ENCODE measurements at regions not wholly inside any gene's neighbourhood (a gene's known extent, or its start where the extent isn't known, plus 50 kb on each side); places are given as distances from the start of the nearest gene placed in this dataset.

DNA sequence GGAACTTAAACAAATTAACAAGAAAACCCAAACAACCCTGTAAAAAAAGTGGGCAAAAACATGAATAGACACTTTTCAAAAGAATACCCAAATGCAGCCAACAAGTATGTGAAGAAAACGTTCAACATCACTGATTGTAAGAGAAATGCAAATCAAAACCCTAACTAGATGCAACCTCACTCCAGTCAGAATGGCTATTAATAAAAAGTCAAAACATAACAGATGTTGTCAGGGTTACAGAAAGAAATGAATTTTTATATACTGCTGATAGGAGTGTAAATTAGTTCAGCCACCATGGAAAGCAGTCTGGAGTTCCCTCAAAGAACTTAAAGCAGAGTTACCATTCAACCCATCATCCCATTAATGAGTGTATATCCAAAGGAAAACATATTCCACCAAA is 479.0 kb downstream of the MTRR start:
- TF ChIP-seq, protein P1, sequence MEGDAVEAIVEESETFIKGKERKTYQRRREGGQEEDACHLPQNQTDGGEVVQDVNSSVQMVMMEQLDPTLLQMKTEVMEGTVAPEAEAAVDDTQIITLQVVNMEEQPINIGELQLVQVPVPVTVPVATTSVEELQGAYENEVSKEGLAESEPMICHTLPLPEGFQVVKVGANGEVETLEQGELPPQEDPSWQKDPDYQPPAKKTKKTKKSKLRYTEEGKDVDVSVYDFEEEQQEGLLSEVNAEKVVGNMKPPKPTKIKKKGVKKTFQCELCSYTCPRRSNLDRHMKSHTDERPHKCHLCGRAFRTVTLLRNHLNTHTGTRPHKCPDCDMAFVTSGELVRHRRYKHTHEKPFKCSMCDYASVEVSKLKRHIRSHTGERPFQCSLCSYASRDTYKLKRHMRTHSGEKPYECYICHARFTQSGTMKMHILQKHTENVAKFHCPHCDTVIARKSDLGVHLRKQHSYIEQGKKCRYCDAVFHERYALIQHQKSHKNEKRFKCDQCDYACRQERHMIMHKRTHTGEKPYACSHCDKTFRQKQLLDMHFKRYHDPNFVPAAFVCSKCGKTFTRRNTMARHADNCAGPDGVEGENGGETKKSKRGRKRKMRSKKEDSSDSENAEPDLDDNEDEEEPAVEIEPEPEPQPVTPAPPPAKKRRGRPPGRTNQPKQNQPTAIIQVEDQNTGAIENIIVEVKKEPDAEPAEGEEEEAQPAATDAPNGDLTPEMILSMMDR (conservative IDR thresholded peaks at IDR 0.05): no peak
- no peak for TF ChIP-seq ZFX (IDR thresholded peaks at IDR 0.05)
- no peak overlapping the region for H3K27ac ChIP-seq

DNA sequence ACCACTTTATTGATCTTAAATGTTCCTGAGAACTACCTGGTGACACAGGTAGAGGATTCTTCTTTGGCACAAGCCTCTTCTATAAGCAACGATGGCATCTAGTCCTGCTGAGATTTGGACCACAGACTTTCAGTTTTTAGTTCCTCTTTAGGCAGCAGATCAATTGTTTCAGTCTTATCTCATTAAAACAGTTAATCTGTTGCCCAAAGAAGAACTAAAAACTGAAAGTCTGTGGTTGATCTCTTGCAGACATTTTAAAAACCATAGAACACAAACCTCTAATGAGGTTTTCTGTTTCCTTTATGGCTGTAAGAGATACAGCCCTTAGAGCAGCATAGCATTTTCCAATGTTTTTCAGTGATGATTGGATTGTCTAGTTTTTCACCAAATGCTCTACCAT is 480.9 kb downstream of the MTRR start:
- no peak overlapping the region for H3K27ac ChIP-seq
- TF ChIP-seq, protein P1 (conservative IDR thresholded peaks at IDR 0.05): no peak
- TF ChIP-seq ZFX (IDR thresholded peaks at IDR 0.05): no peak

DNA sequence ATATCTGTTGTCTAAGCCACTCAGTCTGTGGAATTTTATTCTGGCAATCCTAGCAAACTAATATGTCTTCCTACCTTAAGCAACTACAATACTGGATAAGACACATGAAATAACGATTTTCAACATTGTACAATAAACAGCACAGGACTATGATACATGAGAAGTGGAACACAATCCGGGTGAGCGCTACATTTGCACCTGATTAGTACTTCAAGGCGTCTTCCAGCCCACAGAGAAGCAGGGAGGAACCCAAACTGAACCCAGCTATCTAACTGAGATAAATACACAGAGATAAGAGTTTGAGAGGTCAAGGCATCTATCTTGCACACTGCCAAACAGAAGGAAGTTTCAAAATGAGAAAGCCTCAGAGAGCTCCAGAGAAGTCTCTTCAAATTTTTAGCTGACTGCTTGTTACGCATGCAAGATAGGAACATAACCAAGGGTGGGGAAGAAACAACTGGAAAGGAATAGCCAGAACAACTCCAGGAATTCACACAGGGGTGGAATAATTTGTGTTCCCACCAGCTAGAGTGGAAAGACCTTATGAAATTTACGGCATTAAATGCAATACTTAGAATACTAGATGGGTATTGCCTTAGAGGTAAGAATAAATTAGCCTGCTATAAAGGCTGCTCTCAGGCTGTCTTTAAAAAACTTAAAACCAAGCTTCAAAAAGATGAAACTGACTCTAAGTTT is 481.8 kb downstream of the MTRR start:
- no peak overlapping the region for H3K27ac ChIP-seq
- TF ChIP-seq, protein P1 (conservative IDR thresholded peaks at IDR 0.05): no peak
- TF ChIP-seq ZFX (IDR thresholded peaks at IDR 0.05): no peak

DNA sequence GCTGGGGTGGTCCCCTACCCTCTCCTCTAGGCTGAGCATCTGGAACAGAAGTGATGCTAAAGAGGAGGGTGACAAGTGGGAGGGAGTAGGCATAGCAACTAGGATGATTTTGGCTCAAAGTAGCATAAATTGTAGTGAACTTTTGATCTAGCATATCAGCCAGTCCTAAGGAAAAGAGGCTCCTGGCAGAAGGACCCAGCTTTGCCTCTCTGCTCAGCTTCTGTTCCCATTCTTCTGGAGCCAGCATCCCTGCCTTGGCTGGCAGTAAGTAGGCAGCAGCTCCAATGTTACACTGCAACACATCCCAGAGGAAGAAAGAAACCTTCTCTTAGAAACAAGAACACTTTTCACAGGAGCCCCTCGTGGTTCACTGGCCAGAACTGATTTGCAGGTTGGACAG is 487.0 kb downstream of the MTRR start:
- TF ChIP-seq ZFX (IDR thresholded peaks at IDR 0.05): no peak
- TF ChIP-seq, protein P1 (conservative IDR thresholded peaks at IDR 0.05): no peak
- no peak overlapping the region for H3K27ac ChIP-seq

DNA sequence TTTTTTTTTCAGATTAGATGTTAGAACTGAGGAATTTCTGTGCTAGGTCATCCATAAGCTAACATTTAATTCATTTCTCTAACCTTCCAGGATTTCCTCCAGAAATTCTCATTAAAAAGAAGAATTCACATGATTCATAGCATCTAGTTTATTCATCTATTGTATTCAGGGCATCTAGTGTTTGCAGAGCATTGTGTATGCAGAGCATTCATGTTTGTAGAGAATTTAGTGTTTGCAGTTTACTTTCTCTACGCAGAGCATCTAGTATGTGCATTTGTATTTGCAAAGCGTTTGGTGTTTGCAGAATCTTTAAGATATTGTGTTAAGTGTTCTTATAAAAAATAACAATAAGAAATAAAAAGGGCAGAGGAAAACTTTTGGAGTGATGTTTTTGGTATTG is 491.1 kb downstream of the MTRR start:
- no peak overlapping the region for H3K27ac ChIP-seq
- TF ChIP-seq, protein P1 (conservative IDR thresholded peaks at IDR 0.05): no peak
- TF ChIP-seq ZFX (IDR thresholded peaks at IDR 0.05): no peak

DNA sequence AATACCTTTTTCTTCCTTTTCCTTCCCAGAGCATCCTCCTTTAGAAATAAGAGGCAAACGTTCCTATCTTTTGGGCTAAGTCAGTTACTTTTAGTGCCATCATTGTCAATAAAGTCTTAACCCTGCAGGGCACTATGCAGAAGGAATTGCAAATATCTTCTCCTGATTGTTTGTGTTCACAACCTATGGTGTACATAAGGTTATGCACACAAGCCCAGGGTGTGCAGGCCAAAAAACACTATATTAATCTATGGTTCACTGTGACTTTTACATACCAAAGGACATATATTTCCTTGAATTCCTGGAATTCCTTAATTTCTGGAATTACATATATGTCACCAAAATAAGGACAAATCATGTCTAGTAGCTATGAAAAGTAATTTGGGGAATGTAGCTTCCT is 493.5 kb downstream of the MTRR start:
- no peak for TF ChIP-seq ZFX (IDR thresholded peaks at IDR 0.05)
- TF ChIP-seq, protein P1 (conservative IDR thresholded peaks at IDR 0.05): no peak

DNA sequence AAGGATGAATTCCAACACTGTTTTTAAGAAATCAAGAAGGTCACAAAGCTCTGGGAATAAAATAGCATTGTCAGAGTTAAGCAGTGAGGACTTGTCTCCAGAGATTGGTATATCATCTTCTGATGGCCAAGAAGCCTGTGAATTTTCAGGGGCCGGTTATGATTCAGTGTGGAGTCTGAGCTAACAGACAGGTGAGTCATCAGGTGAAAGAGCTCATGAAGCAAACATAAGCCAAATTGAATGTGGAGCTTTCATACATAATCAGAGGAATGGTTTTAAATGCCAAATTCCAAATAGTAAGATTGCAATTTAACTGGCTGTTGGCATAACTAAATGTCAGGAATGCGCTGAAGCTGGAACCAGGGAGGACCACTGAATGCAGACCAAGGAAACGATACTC is 494.2 kb downstream of the MTRR start:
- TF ChIP-seq, protein P1 (conservative IDR thresholded peaks at IDR 0.05): no peak
- TF ChIP-seq ZFX (IDR thresholded peaks at IDR 0.05): no peak
- no peak overlapping the region for H3K27ac ChIP-seq

More for the DNA sequence above, 493.5 kb downstream of the MTRR start:
- H3K27ac ChIP-seq: no peak overlapping the region

Measured in C4-2B (cell line).